ENCODE measurements at regions not wholly inside any gene's neighbourhood (a gene's known extent, or its start where the extent isn't known, plus 50 kb on each side); places are given as distances from the start of the nearest gene placed in this dataset.

DNA sequence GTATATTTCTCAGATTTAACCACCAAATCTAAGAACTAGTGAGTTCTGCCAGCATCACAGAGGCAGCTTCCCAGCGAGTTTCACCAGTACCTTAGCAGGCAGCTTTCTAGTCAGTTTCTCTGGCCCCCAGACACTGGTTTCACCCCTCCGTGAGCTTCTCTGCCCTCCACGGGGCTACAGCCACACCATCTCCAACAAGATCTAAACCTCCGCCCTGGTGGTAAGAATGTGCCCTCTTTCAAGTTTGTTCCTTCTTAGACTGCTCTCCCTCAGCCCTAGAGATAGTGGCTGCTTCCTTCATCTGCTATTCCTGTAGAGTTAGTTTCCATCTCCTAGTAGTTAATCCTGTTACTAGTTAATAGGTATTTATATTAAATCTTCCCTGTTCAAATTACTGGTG is 60.5 kb upstream of the TAB3 start:
- TF ChIP-seq REST (IDR thresholded peaks at IDR 0.05; ENCODE audit: low read depth) = no peak
- TF ChIP-seq YY1 (IDR thresholded peaks at IDR 0.05; ENCODE audit: low read depth) = no peak
- no peak for TF ChIP-seq TAF1 (IDR thresholded peaks at IDR 0.05; ENCODE audit: low read depth)
- no peak for TF ChIP-seq FOXM1 (IDR thresholded peaks at IDR 0.05; ENCODE audit: borderline replicate concordance, low read depth)
- no peak for TF ChIP-seq EP300 (IDR thresholded peaks at IDR 0.05; ENCODE audit: borderline replicate concordance)
- TF ChIP-seq, protein P1, sequence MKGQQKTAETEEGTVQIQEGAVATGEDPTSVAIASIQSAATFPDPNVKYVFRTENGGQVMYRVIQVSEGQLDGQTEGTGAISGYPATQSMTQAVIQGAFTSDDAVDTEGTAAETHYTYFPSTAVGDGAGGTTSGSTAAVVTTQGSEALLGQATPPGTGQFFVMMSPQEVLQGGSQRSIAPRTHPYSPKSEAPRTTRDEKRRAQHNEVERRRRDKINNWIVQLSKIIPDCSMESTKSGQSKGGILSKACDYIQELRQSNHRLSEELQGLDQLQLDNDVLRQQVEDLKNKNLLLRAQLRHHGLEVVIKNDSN (IDR thresholded peaks at IDR 0.05) = no peak
